GM18861 (cell line): ENCODE measurements at regions not wholly inside any gene's neighbourhood (a gene's known extent, or its start where the extent isn't known, plus 50 kb on each side); places are given as distances from the start of the nearest gene placed in this dataset.
"Not testable (repeated sequence)": the region's sequence is repeated elsewhere in the genome, so short reads cannot be mapped to it uniquely, and the experiment has no call there.

ENCODE experiments used
- ATAC-seq: cut with Tn5 transposase; IDR thresholded peaks from one replicate; pipeline ENCODE4 v1.9.1; 2021; ENCODE audit not compliant: unreplicated experiment

GRCh38 chr18:28504066-28504465 is 327.1 kb upstream of the CDH2 start:
- no peak for ATAC-seq

DNA sequence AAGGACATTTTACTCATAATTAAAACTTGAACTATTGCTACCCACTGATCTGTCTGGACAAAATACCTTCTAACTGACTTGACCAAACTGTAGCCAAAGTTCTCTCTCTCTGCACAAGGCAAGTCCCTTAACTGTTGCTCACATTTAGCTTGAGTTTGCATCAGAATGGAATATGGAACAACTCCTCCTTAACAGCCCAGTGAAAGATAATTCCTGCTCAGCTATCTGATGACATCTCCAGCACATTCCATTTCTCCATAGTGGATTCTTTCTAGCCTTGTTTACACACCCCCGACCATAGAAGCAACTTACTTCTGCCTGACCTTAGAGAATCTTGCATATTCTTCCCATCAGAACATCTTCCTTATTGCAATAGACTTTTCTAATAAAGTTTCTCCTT is 317.2 kb upstream of the CDH2 start:
- no peak for ATAC-seq

DNA sequence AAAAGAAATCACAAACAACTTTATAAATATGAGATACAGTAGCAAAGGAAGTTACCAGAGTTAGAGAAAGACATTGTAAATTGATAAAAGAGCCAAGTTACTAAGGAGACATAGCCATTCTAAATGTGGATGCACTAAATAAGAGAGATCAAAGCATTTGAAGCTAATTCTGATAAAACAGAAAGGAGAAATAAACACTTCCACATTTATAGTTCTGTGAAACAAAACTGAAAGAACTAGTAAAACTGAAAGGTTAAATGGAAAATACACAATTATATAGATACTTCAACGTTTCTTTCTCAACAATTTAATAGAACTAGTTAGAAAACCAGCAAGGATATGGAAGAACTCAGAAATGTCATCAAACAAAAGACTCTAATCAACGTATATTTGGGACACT is 309.0 kb upstream of the CDH2 start:
- ATAC-seq: no peak

- ATAC-seq: no peak
Measured at GRCh38 chr18:28485210-28485801, 308.4 kb upstream of the CDH2 start.

DNA sequence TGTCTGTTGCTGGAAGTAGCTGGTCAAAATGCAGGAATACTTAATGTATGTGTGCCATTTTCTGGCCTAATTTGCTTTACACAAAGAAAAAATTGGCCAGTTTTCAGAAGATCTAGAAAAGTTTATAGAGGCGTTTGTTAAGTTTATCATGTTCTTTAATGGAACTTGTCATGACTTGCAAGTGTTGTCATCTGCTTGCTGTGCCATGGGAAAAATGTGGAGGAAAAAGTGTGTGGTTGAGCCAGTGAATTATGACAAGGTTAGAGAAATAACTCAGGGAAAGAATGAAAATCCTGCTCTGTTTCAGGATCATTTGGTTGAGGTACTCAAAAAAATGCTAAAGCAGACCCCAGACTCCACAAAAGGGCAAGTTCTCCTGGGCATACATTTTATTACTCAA is 301.6 kb upstream of the CDH2 start:
- ATAC-seq: no peak

- ATAC-seq: no peak
Measured at GRCh38 chr18:28476302-28476701, 299.4 kb upstream of the CDH2 start.

- ATAC-seq: no peak
Measured at GRCh38 chr18:28469946-28470345, 293.0 kb upstream of the CDH2 start.

- no peak for ATAC-seq
Measured at GRCh38 chr18:28468901-28469300, 292.0 kb upstream of the CDH2 start.

DNA sequence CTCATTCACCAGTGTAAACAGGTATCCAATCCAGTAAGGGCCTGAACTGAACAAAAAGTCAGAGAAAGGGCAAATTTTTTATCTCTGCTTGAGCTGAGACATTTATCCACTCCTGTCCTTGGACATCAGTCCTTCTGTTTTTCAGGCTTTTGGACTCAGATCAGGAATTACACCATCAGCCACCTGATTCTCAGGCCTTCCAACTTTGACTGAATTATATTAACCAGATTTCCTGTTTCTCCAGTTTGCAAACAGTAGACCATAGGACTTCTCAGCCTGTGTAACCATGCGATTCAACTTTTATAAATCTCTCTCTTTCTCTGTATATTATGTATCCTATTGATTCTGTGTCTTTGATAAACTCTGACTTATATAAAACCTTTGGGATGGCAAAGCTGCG is 289.3 kb upstream of the CDH2 start:
- ATAC-seq: no peak

- no peak for ATAC-seq
Measured at GRCh38 chr18:28459587-28459986, 282.7 kb upstream of the CDH2 start.

GRCh38 chr18:28458751-28459150 is 281.8 kb upstream of the CDH2 start:
- no peak for ATAC-seq

GRCh38 chr18:28457784-28458183 is 280.9 kb upstream of the CDH2 start:
- no peak for ATAC-seq

DNA sequence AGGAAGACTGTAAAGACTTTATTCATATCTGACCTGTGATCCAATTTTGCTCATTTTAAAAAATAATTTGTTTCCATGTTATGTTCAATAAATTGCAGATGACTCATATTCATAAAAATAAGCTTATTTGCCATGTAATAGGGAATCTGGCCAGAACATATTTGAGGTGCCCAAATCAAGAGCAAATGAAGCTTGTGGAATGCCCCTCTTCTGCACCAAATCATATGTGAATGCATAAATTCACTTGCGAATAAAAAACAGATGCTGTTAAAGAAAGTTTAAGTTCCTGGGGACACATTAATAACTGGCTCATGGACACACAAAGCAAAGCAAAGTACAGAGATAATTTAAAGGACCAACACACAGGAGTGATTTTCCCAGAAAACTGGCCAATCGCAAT is 279.0 kb upstream of the CDH2 start:
- no peak for ATAC-seq

- no peak for ATAC-seq
Measured at GRCh38 chr18:28439870-28440269, 262.9 kb upstream of the CDH2 start.

GRCh38 chr18:28438381-28438780 is 261.5 kb upstream of the CDH2 start:
- no peak for ATAC-seq

- no peak for ATAC-seq
Measured at GRCh38 chr18:28432339-28432738, 255.4 kb upstream of the CDH2 start.

GRCh38 chr18:28425886-28426285 is 249.0 kb upstream of the CDH2 start:
- ATAC-seq: no peak

DNA sequence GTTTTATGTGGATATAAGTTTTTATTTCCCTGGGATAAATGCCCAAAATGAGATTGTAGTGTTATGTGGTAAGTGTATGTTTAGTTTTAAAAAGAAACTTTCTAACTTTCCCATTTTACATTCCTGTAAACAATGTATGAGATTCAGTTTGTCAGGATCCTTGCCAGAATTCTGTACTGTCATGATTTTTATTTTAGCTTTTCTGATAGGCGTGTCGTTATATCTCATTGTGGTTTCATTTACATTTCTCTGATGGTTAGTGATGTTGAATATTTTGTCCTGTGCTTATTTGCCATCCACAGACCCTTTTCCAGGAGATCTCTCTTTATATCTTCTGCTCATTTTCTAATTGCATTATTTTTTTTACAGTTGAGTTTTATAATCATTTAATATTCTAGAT is 245.6 kb upstream of the CDH2 start:
- no peak for ATAC-seq

GRCh38 chr18:28421950-28422349 is 245.0 kb upstream of the CDH2 start:
- not testable (repeated sequence) for ATAC-seq

DNA sequence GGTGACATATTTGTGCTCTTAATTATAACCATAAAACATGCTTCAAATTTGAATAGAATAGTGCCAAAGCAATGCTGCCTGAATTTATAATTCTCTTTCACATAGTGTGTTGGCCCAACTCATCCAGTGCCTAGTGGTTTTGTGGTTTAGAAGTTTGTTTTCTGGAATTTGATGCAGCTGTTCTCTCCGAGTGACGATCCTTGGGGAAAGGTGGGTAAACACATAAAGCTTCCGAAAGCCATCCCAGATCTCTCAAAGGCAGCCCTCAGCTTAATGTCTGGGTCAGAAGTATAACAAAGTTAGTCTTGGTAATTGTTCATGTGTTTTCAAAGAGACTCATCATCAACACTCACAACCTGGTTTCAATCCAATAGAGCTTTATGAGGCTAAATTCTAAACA is 235.6 kb upstream of the CDH2 start:
- ATAC-seq: no peak

- no peak for ATAC-seq
Measured at GRCh38 chr18:28411806-28412205, 234.9 kb upstream of the CDH2 start.

GRCh38 chr18:28409811-28410210 is 232.9 kb upstream of the CDH2 start:
- no peak for ATAC-seq

- no peak for ATAC-seq
Measured at GRCh38 chr18:28408528-28408927, 231.6 kb upstream of the CDH2 start.

DNA sequence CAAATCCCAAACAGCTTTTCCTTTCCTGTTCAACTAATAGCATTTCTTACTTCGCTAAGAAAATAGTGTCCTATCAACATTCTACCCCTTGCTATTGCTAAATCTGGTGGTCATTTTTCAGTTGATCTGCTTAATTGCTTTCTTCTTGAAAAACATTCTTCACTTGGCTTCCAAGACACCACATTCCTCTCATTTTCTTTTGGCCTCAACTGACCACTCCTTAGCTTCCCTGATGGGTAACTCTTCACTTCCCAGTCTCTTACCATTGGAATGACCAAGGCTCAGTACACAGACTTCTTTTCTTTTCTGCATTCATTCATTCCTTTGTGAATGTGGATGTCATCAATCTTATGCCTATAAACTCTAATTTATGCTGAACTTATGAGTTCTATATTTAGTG is 230.8 kb upstream of the CDH2 start:
- ATAC-seq: no peak
